ENCODE measurements at regions not wholly inside any gene's neighbourhood (a gene's known extent, or its start where the extent isn't known, plus 50 kb on each side); places are given as distances from the start of the nearest gene placed in this dataset.

- no peak overlapping the region for H3K4me3 ChIP-seq (ENCODE audit: low read length)
- no peak for DNase-seq (ENCODE audit: low read depth)
- no peak for TF ChIP-seq CTCF (conservative IDR thresholded peaks at IDR 0.05; ENCODE audit: low read depth, low read length)
These were observed 615.1 kb downstream of the EFNB2 start for GRCh38 chr13:105920370-105920769.

GRCh38 chr13:105918842-105919741 lies 616.4 kb downstream of the EFNB2 start:
- peak; percentile 48 for DNase-seq (ENCODE audit: low read depth)
- peak overlapping the region; percentile 8 for H3K4me3 ChIP-seq (ENCODE audit: low read length)
- TF ChIP-seq CTCF (conservative IDR thresholded peaks at IDR 0.05; ENCODE audit: low read depth, low read length) = no peak

- DNase-seq (ENCODE audit: low read depth) = no peak
- no peak overlapping the region for H3K4me3 ChIP-seq (ENCODE audit: low read length)
- TF ChIP-seq CTCF (conservative IDR thresholded peaks at IDR 0.05; ENCODE audit: low read depth, low read length) = no peak
These were observed 620.2 kb downstream of the EFNB2 start for GRCh38 chr13:105915146-105915850.

GRCh38 chr13:105914291-105915036 lies 621.0 kb downstream of the EFNB2 start:
- DNase-seq (ENCODE audit: low read depth) = no peak
- TF ChIP-seq CTCF (conservative IDR thresholded peaks at IDR 0.05; ENCODE audit: low read depth, low read length) = no peak
- no peak overlapping the region for H3K4me3 ChIP-seq (ENCODE audit: low read length)

- no peak overlapping the region for H3K4me3 ChIP-seq (ENCODE audit: low read length)
- DNase-seq (ENCODE audit: low read depth) = no peak
- TF ChIP-seq CTCF (conservative IDR thresholded peaks at IDR 0.05; ENCODE audit: low read depth, low read length) = no peak
These were observed 626.9 kb downstream of the EFNB2 start for GRCh38 chr13:105908586-105908985.

GRCh38 chr13:105907319-105908019 lies 628.0 kb downstream of the EFNB2 start:
- no peak for DNase-seq (ENCODE audit: low read depth)
- no peak for TF ChIP-seq CTCF (conservative IDR thresholded peaks at IDR 0.05; ENCODE audit: low read depth, low read length)
- no peak overlapping the region for H3K4me3 ChIP-seq (ENCODE audit: low read length)

All from retinal pigment epithelial cell (primary cell).